ENCODE measurements at regions not wholly inside any gene's neighbourhood (a gene's known extent, or its start where the extent isn't known, plus 50 kb on each side); places are given as distances from the start of the nearest gene placed in this dataset.

- TF ChIP-seq POLR2A (IDR thresholded peaks at IDR 0.05; ENCODE audit: low read depth, low read length) (no peak), CEBPB (IDR thresholded peaks at IDR 0.05; ENCODE audit: borderline replicate concordance in 1 of 2, low read depth in 2 of 2, low read length in 2 of 2) (no peak), CREM (IDR thresholded peaks at IDR 0.05; ENCODE audit: low read depth) (no peak), GABPA (IDR thresholded peaks at IDR 0.05; ENCODE audit: low read depth) (no peak), PAX5 (IDR thresholded peaks at IDR 0.05; ENCODE audit: borderline replicate concordance, low read depth, low read length) (no peak), YY1 (IDR thresholded peaks at IDR 0.05; ENCODE audit: low read depth, low read length) (no peak), TAF1 (IDR thresholded peaks at IDR 0.05; ENCODE audit: borderline replicate concordance, low read depth, low read length) (no peak), KDM1A (IDR thresholded peaks at IDR 0.05; ENCODE audit: borderline replicate concordance) (no peak), SMC3 (IDR thresholded peaks at IDR 0.05; ENCODE audit: borderline replicate concordance, low read length) (no peak), BACH1 (IDR thresholded peaks at IDR 0.05; ENCODE audit: borderline replicate concordance) (no peak)
- TF ChIP-seq, protein P1, sequence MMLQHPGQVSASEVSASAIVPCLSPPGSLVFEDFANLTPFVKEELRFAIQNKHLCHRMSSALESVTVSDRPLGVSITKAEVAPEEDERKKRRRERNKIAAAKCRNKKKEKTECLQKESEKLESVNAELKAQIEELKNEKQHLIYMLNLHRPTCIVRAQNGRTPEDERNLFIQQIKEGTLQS (IDR thresholded peaks at IDR 0.05; ENCODE audit: borderline replicate concordance, extremely low read depth, low read depth, low read length) = no peak
Measured at GRCh38 chr5:67364381-67364970, 167.9 kb upstream of the CD180 start.
